ENCODE measurements at regions not wholly inside any gene's neighbourhood (a gene's known extent, or its start where the extent isn't known, plus 50 kb on each side); places are given as distances from the start of the nearest gene placed in this dataset.

DNA sequence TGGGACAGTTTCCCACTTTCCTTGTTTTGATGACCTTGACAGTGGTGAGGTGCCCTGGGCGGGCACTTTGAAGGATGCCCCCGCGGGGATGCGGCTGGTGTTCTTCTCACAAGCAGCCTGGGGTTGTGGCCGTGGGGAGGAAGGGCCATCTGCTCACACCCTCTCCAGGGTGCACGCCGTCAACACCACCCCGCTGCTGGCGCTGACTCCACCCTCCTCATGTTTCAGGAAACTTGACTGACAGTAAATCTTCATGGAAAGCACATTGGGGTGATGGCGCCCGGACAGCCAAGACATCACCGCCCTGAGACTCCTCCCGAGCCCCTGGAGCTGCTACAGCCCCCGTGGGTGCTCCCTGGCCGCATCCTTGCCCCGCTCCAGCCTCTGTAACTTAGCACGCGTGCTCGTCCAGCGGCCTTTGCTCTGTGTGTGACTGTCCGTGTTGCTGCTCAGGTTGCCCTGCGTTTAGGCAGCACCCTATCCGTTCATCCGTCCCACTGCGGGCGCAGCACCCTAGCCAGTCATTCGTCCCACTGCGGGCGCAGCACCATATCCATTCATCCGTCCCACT lies 150.2 kb upstream of the C14orf180 start:
- Histone ChIP-seq H3K27ac (ENCODE audit: low read depth in 1 of 2, low read length in 2 of 2) (no peak overlapping the region), H3K4me3 (ENCODE audit: low read depth in 1 of 3, low read length in 3 of 3) (no peak overlapping the region), H3K4me1 (ENCODE audit: control insufficient read depth in 4 of 4, insufficient read depth in 4 of 4, low read length in 3 of 4) (no peaks in the 10 kb centered on the region), H3K9ac (ENCODE audit: low read depth in 1 of 2, low read length in 2 of 2) (no peak overlapping the region), H3K27me3 (ENCODE audit: control insufficient read depth in 4 of 4, insufficient read depth in 4 of 4, low read length in 3 of 4) (no peaks in the 10 kb centered on the region), H3K36me3 (ENCODE audit: control insufficient read depth in 4 of 4, insufficient read depth in 3 of 4, low read depth in 1 of 4, low read length in 3 of 4) (no peaks in the 10 kb centered on the region), H3K9me3 (ENCODE audit: control insufficient read depth in 4 of 4, low read length in 3 of 4) (no peaks in the 10 kb centered on the region)
- DNase-seq (ENCODE audit: low spot score) = no peak
- WGBS = 72% methylated on average over 30 of the region's 30 CpGs
- TF ChIP-seq SP1 (IDR thresholded peaks at IDR 0.05) (no peak), JUND (IDR thresholded peaks at IDR 0.05) (no peak), FOXA2 (IDR thresholded peaks at IDR 0.05) (no peak)
- TF ChIP-seq, protein P1, sequence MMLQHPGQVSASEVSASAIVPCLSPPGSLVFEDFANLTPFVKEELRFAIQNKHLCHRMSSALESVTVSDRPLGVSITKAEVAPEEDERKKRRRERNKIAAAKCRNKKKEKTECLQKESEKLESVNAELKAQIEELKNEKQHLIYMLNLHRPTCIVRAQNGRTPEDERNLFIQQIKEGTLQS (IDR thresholded peaks at IDR 0.05) = no peak

DNA sequence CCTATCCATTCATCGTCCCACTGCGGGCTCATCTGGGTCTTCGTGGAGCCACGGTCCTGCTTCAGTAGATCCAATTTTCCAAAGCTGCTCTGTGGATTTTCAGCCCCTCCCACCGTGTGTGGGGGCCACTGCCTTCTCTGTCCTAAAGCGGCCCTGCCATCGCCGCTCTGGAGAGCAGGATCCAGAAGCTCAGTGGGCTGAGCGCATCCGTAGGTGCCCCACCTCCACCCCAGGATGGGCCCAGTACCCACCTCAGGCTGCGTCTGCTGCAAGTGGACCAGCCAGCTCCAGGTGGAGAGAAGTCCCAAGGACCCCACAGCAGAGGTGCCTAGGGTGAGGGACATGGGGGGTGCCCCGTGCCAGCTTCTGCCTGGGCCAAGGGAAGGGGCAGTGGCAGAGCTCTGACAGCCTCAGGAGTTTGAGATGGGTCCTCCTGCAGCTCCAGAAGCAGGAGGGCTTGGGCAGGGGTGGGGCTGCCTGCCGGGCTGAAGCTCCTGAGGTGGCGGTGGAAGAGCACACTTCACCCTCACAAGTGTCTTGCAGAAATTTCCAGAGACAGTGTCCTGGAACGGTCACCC lies 148.1 kb upstream of the C14orf180 start:
- Histone ChIP-seq H3K27ac (ENCODE audit: low read depth in 1 of 2, low read length in 2 of 2) (no peak overlapping the region), H3K9ac (ENCODE audit: low read depth in 1 of 2, low read length in 2 of 2) (no peak overlapping the region), H3K27me3 (ENCODE audit: control insufficient read depth in 4 of 4, insufficient read depth in 4 of 4, low read length in 3 of 4) (no peaks in the 10 kb centered on the region), H3K9me3 (ENCODE audit: control insufficient read depth in 4 of 4, low read length in 3 of 4) (no peaks in the 10 kb centered on the region), H3K4me3 (ENCODE audit: low read depth in 1 of 3, low read length in 3 of 3) (no peak overlapping the region), H3K36me3 (ENCODE audit: control insufficient read depth in 4 of 4, insufficient read depth in 3 of 4, low read depth in 1 of 4, low read length in 3 of 4) (no peaks in the 10 kb centered on the region), H3K4me1 (ENCODE audit: control insufficient read depth in 4 of 4, insufficient read depth in 4 of 4, low read length in 3 of 4) (no peaks in the 10 kb centered on the region)
- TF ChIP-seq JUND (IDR thresholded peaks at IDR 0.05) (no peak), TAF1 (conservative IDR thresholded peaks at IDR 0.05) (no peak), FOXA1 (IDR thresholded peaks at IDR 0.05) (no peak), HNF4G (IDR thresholded peaks at IDR 0.05) (no peak)
- TF ChIP-seq, protein P2, sequence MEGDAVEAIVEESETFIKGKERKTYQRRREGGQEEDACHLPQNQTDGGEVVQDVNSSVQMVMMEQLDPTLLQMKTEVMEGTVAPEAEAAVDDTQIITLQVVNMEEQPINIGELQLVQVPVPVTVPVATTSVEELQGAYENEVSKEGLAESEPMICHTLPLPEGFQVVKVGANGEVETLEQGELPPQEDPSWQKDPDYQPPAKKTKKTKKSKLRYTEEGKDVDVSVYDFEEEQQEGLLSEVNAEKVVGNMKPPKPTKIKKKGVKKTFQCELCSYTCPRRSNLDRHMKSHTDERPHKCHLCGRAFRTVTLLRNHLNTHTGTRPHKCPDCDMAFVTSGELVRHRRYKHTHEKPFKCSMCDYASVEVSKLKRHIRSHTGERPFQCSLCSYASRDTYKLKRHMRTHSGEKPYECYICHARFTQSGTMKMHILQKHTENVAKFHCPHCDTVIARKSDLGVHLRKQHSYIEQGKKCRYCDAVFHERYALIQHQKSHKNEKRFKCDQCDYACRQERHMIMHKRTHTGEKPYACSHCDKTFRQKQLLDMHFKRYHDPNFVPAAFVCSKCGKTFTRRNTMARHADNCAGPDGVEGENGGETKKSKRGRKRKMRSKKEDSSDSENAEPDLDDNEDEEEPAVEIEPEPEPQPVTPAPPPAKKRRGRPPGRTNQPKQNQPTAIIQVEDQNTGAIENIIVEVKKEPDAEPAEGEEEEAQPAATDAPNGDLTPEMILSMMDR (IDR thresholded peaks at IDR 0.05; ENCODE audit: low read depth, low read length, missing input control) = no peak
- TF ChIP-seq, protein P3, sequence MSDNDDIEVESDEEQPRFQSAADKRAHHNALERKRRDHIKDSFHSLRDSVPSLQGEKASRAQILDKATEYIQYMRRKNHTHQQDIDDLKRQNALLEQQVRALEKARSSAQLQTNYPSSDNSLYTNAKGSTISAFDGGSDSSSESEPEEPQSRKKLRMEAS (IDR thresholded peaks at IDR 0.05) = no peak
- WGBS = 86% methylated on average over 15 of the region's 15 CpGs
- no peak for DNase-seq (ENCODE audit: low spot score)

DNA sequence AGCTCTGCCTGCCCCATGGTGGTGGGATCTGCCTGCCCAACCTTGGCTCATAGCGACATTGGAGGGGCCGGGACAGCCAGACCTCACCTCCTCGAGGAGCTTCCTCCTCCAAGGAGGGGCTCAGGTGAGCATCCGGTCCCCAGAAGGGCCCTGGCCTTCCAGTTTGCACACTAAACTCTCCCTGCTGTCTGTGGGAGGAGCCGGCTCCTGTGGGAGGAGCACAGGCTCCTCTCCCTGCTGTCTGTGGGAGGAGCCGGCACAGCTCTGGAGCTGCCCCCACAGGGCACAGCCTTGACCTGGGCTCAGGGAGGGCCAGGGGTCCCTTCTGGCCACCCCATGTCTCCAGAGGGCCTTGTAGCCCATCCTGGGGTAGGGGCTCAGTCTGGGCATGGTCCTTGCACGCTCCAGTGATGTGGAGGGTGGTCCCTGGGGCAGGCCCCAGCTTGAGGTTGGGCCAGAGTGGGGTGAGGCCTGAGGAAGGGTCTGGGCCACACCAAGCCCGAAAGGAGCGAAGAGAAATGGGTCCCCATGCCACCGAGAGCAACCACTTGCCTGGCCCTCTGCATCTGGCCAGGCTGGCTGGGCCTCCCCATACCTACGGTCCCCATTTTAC lies 147.5 kb upstream of the C14orf180 start:
- Histone ChIP-seq H3K27me3 (ENCODE audit: control insufficient read depth in 4 of 4, insufficient read depth in 4 of 4, low read length in 3 of 4) (no peaks in the 10 kb centered on the region), H3K36me3 (ENCODE audit: control insufficient read depth in 4 of 4, insufficient read depth in 3 of 4, low read depth in 1 of 4, low read length in 3 of 4) (no peaks in the 10 kb centered on the region), H3K4me1 (ENCODE audit: control insufficient read depth in 4 of 4, insufficient read depth in 4 of 4, low read length in 3 of 4) (no peaks in the 10 kb centered on the region), H3K9ac (ENCODE audit: low read depth in 1 of 2, low read length in 2 of 2) (no peak overlapping the region), H3K27ac (ENCODE audit: low read depth in 1 of 2, low read length in 2 of 2) (no peak overlapping the region), H3K9me3 (ENCODE audit: control insufficient read depth in 4 of 4, low read length in 3 of 4) (no peaks in the 10 kb centered on the region), H3K4me3 (ENCODE audit: low read depth in 1 of 3, low read length in 3 of 3) (no peak overlapping the region)
- WGBS = 65% methylated on average over 11 of the region's 11 CpGs
- DNase-seq (ENCODE audit: low spot score) = peak; percentile 25
- TF ChIP-seq NR2F2 (IDR thresholded peaks at IDR 0.05) = no peak
- no peak for TF ChIP-seq HNF4G (IDR thresholded peaks at IDR 0.05)
- no peak for TF ChIP-seq SP1 (IDR thresholded peaks at IDR 0.05)
- no peak for TF ChIP-seq RAD21 (IDR thresholded peaks at IDR 0.05)
- TF ChIP-seq, protein P4, sequence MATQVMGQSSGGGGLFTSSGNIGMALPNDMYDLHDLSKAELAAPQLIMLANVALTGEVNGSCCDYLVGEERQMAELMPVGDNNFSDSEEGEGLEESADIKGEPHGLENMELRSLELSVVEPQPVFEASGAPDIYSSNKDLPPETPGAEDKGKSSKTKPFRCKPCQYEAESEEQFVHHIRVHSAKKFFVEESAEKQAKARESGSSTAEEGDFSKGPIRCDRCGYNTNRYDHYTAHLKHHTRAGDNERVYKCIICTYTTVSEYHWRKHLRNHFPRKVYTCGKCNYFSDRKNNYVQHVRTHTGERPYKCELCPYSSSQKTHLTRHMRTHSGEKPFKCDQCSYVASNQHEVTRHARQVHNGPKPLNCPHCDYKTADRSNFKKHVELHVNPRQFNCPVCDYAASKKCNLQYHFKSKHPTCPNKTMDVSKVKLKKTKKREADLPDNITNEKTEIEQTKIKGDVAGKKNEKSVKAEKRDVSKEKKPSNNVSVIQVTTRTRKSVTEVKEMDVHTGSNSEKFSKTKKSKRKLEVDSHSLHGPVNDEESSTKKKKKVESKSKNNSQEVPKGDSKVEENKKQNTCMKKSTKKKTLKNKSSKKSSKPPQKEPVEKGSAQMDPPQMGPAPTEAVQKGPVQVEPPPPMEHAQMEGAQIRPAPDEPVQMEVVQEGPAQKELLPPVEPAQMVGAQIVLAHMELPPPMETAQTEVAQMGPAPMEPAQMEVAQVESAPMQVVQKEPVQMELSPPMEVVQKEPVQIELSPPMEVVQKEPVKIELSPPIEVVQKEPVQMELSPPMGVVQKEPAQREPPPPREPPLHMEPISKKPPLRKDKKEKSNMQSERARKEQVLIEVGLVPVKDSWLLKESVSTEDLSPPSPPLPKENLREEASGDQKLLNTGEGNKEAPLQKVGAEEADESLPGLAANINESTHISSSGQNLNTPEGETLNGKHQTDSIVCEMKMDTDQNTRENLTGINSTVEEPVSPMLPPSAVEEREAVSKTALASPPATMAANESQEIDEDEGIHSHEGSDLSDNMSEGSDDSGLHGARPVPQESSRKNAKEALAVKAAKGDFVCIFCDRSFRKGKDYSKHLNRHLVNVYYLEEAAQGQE (IDR thresholded peaks at IDR 0.05) = no peak
- TF ChIP-seq, protein P2 (IDR thresholded peaks at IDR 0.05; ENCODE audit: low read depth, low read length, missing input control) = no peak
- no peak for TF ChIP-seq YY1 (IDR thresholded peaks at IDR 0.05)
- TF ChIP-seq, protein P3 (IDR thresholded peaks at IDR 0.05) = no peak
